ENCODE measurements at regions not wholly inside any gene's neighbourhood (a gene's known extent, or its start where the extent isn't known, plus 50 kb on each side); places are given as distances from the start of the nearest gene placed in this dataset.
"Not testable (repeated sequence)": the region's sequence is repeated elsewhere in the genome, so short reads cannot be mapped to it uniquely, and the experiment has no call there.

DNA sequence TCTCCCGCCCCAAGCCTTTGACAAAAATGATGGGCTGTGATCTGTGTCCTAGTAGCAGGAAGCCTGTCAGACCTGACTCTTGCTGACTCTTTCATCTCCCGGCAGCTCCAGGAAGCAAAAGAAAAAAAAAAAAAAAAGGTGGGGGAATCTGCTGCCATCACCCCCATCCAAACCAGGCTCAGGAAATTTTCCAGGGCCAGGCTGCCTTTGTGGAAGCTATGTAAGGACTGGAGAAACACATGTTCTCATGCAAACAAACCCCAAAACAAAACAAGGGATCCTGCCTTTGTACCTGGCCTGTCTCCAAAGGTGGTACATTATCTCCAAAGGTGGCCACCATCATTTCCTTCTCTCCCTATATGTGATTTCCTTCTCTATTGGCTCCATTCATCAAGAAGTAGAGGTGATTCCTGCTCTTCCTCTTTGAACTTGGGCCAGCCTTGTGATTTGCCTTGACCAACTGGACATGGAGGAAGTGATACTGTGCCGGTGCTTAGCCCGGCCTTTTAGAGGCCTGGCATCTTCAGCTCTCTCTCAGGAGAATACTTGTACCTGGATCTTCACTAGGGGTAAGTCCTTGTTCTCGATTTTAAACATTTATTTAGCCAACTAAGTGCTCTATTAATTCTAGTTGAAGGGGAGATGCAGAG, 192.2 kb upstream of the SVIL start:
- H3K36me3 ChIP-seq (ENCODE audit: insufficient read depth, low read length), result no peaks in the 10 kb centered on the region
- no peaks in the 10 kb centered on the region for H3K9me3 ChIP-seq (ENCODE audit: control insufficient read depth, insufficient read depth, low read length)
- no peaks in the 10 kb centered on the region for H3K4me1 ChIP-seq (ENCODE audit: insufficient read depth, low read length)
- H3K9ac ChIP-seq (ENCODE audit: low read depth, low read length), result no peak overlapping the region

DNA sequence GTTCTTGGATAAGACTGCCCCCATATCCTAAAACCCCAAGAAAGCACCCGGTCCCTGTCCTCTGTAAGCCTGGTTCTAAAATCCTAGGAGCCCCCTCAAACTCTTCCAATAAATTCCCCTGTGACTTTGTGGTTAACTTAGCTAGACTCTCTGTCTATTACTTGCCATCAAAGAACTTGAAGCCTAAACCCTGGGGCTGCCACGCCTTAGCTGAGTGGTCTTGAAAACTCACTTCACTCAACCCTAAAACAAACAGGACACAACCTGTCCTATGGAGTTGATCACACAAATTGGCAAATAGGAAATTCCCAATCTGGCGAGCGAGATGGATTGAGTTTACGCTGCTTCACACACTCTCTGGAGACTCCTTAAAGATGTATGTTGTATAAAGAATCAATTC, 191.4 kb upstream of the SVIL start:
- Histone ChIP-seq H3K9ac (ENCODE audit: low read depth, low read length) (no peak overlapping the region), H3K36me3 (ENCODE audit: insufficient read depth, low read length) (no peaks in the 10 kb centered on the region), H3K4me1 (ENCODE audit: insufficient read depth, low read length) (peaks cover 2% of the 10 kb centered on the region; the same call in 1 of the 2 replicates), H3K9me3 (ENCODE audit: control insufficient read depth, insufficient read depth, low read length) (no peaks in the 10 kb centered on the region)

DNA sequence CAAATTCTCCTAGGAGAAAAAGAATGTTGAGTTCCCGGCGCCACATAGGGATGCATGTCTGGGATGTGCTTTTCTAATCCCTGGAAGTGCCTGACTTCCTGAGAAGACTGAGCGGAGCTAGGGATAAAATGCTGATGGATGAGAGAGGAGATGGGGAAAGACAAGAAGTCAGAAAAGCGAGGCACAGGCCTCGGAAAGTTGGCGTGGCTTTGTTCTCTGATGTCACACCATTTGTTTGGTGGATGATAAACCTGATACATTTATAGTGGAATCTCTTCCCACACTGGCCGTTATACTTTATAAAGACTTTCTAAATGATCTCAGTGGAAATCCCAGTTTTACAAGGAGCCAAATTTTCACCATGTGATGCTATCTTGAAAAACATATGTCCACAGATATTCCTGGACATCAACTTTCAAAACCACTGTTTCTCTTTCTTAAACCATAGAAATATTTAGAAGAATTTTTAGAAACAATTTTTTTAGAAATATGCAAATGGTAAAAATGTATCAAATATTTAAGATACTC, 188.8 kb upstream of the SVIL start:
- Histone ChIP-seq H3K9ac (ENCODE audit: low read depth, low read length) (no peak overlapping the region), H3K36me3 (ENCODE audit: insufficient read depth, low read length) (no peaks in the 10 kb centered on the region; the same call in 1 of the 2 replicates), H3K4me1 (ENCODE audit: insufficient read depth, low read length) (peaks cover 4% of the 10 kb centered on the region; the same call in 1 of the 2 replicates), H3K9me3 (ENCODE audit: control insufficient read depth, insufficient read depth, low read length) (no peaks in the 10 kb centered on the region)

DNA sequence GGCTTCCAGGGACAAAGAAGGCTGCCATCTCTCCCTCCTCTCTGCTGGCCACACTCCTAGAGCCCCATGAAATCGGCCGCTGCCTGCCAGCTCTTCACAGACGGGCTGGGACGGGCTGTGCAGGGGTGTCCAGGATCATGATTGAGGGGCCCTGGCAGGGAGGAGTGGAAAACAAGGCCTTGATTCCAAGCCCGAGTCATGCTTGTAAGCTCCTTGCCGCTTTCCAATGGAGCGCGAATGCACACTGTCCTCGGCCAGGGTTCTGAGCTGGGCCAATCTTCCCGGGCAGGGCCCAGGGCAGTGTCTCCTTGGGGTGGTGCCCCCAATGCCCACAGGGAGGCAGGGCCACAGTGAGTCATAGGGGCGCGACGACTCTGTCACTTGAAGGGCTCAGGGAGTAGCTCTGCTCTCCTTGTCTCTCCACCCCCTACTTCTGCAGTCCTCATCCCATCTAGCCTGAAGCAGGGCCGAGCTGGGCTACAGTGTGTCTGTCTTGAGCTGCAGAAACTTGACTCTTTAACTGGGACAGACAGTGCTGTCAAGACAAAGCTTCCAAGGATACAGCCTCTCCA, 186.2 kb upstream of the SVIL start:
- Histone ChIP-seq H3K9me3 (ENCODE audit: control insufficient read depth, insufficient read depth, low read length) (no peaks in the 10 kb centered on the region), H3K9ac (ENCODE audit: low read depth, low read length) (no peak overlapping the region), H3K4me1 (ENCODE audit: insufficient read depth, low read length) (peaks cover 4% of the 10 kb centered on the region; the same call in 1 of the 2 replicates)

DNA sequence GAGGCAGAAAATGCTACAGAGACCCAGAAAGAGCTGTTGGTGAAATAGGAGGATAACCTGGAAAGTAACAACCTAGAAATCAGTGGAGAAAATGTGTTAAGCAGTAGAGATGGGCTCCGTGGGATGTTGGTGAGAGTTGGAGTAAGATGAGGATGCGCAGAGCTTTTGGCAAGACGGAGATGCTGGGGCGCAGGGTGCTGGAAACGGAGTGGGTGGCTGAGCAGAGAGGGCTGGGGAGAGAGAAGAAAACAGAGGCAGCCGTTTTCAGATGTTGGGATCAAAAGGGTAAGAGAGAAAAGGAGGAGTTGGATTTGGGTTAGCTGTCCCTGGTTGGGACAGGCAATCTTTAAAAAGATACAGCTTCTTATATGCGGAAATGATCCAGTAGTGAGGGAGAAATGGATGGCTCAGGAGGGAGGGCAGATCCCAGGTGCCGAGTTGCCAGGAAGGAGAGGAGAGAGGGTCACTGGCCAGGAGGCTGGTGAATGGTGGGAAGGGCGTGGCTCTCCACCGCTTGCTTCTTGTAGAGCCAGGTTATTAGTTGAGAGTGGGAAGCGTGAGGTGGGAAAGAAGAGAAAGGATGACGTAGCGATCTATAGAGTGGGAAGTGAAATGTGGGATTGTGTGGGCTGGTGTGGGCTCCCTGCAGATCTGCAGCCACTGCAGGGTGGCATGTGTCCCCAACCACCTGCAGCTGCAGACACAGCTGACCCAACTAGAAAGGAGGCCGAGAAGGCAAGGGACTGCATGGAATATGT, 182.2 kb upstream of the SVIL start:
- no peak overlapping the region for H3K9ac ChIP-seq (ENCODE audit: low read depth, low read length)
- H3K9me3 ChIP-seq (ENCODE audit: control insufficient read depth, insufficient read depth, low read length), result no peaks in the 10 kb centered on the region
- H3K36me3 ChIP-seq (ENCODE audit: insufficient read depth, low read length), result no peaks in the 10 kb centered on the region; the same call in 1 of the 2 replicates
- peaks cover 4% of the 10 kb centered on the region; the same call in 1 of the 2 replicates for H3K4me1 ChIP-seq (ENCODE audit: insufficient read depth, low read length)

More for the DNA sequence above, 186.2 kb upstream of the SVIL start:
- H3K36me3 ChIP-seq (ENCODE audit: insufficient read depth, low read length), result no peaks in the 10 kb centered on the region; the same call in 1 of the 2 replicates

DNA sequence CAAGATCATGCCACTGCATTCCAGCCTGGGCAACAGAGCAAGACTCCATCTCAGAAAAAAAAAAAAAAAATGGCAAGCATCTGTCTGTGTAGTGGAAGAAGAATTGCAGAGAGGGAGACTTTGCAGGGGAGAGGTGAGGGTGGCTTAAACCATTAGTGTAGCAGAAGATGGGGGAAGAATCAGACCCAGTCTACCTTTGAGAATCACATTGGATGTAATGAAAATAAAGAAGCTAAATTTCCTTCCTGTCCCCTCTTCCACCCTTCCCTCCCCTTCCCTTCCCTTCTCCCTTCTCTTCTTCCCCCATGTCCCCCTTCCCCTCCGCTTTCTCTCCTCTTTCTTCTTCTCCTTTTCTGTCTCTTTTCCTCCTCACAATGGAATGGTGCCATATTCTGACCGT, 180.8 kb upstream of the SVIL start:
- H3K9me3 ChIP-seq (ENCODE audit: control insufficient read depth, insufficient read depth, low read length), result no peaks in the 10 kb centered on the region
- H3K36me3 ChIP-seq (ENCODE audit: insufficient read depth, low read length), result no peaks in the 10 kb centered on the region; the same call in 1 of the 2 replicates
- no peaks in the 10 kb centered on the region for H3K4me1 ChIP-seq (ENCODE audit: insufficient read depth, low read length)
- no peak overlapping the region for H3K9ac ChIP-seq (ENCODE audit: low read depth, low read length)

DNA sequence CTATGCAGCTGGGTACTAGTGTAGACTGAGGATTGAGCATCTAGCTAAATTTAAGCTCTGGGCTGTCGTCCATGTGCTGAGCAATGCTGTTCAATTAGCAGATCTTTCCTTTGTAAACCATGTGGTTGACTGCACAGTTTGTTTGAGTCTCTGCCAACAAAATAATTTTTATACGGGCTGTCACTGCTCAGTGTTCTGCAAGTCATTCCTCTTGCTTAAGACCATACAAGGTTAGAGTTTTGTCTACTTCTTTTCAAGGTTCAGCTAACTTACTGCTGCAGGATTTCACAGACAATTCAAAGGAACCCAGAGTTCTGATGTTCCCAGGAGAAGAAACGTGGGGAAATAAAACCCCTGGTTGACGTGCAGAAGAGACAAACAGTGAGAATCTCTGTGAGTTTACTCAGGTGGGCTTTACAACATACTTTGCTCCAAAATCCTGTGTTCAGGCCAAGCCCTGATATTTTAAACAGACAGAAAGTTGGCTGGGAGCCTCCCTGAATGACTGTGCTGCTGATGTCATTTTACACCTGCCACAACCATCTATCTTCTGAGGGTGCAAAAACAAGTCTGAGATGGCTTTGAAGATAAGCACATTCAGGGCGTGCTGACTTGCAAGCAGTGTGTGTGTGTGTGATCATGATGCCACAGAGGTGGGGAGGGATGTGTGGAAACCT, 177.1 kb upstream of the SVIL start:
- Histone ChIP-seq H3K4me1 (ENCODE audit: insufficient read depth, low read length) (no peaks in the 10 kb centered on the region), H3K9ac (ENCODE audit: low read depth, low read length) (no peak overlapping the region), H3K9me3 (ENCODE audit: control insufficient read depth, insufficient read depth, low read length) (no peaks in the 10 kb centered on the region), H3K36me3 (ENCODE audit: insufficient read depth, low read length) (no peaks in the 10 kb centered on the region)

DNA sequence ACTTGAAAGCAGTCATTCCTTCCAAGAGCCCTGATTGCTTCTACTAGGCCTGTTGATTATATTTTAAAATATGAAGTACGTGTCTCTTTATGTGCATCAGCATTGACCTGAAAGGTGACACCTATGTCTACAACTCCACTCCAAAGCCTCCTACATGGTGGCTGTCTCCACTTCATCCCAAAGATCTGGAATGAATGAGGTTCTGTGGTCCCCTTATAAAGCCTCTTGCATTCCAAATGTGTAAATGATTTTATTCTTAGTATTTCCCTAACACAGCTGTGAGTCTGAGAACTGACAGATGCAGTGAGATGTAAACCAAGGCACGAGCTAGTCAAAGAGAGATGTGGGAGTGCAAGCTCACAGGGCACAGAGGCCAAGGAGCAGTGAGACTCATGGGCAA, 176.0 kb upstream of the SVIL start:
- no peaks in the 10 kb centered on the region for H3K36me3 ChIP-seq (ENCODE audit: insufficient read depth, low read length)
- H3K9me3 ChIP-seq (ENCODE audit: control insufficient read depth, insufficient read depth, low read length), result no peaks in the 10 kb centered on the region
- no peaks in the 10 kb centered on the region for H3K4me1 ChIP-seq (ENCODE audit: insufficient read depth, low read length)
- no peak overlapping the region for H3K9ac ChIP-seq (ENCODE audit: low read depth, low read length)

DNA sequence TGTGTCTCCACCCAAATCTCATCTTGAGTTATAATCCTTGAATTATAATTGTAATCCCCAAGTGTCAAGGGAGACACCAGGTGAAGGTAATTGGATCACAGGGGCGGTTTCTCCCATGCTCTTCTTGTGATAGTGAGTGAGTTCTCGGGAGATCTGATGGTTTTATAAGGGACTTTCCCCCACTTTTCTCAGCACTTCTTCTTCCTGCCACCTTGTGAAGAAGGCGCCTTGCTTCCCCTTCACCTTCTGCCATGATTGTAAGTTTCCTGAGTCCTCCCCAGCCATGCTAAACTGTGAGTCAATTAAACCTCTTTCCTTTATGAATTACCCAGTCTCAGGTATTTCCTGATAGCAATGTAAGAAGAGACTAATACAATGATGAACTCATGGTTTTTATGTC, 175.5 kb upstream of the SVIL start:
- not testable (repeated sequence) for H3K9me3 ChIP-seq (ENCODE audit: control insufficient read depth, insufficient read depth, low read length); H3K9ac ChIP-seq (ENCODE audit: low read depth, low read length); H3K4me1 ChIP-seq (ENCODE audit: insufficient read depth, low read length); H3K36me3 ChIP-seq (ENCODE audit: insufficient read depth, low read length)

DNA sequence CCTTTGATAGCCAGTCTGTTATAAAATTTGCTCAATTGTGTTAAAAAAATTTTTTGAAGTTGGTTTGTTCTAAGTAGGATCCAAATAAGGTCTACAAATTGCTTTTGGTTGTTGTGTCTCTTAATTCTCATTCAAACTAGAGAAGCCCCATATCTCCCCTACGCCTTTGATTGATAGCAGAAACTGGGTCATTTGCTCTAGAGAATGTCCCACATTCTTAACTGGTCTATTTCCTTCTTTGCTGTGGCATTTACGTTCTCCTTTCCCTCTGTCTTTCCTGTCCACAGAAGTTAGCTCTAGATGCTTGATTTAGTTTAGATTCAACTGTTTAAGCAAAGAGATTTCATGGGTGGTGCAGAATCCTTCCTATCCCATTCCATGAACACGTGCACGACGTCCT, 174.6 kb upstream of the SVIL start:
- Histone ChIP-seq H3K9me3 (ENCODE audit: control insufficient read depth, insufficient read depth, low read length) (no peaks in the 10 kb centered on the region), H3K36me3 (ENCODE audit: insufficient read depth, low read length) (no peaks in the 10 kb centered on the region), H3K9ac (ENCODE audit: low read depth, low read length) (no peak overlapping the region), H3K4me1 (ENCODE audit: insufficient read depth, low read length) (no peaks in the 10 kb centered on the region)

DNA sequence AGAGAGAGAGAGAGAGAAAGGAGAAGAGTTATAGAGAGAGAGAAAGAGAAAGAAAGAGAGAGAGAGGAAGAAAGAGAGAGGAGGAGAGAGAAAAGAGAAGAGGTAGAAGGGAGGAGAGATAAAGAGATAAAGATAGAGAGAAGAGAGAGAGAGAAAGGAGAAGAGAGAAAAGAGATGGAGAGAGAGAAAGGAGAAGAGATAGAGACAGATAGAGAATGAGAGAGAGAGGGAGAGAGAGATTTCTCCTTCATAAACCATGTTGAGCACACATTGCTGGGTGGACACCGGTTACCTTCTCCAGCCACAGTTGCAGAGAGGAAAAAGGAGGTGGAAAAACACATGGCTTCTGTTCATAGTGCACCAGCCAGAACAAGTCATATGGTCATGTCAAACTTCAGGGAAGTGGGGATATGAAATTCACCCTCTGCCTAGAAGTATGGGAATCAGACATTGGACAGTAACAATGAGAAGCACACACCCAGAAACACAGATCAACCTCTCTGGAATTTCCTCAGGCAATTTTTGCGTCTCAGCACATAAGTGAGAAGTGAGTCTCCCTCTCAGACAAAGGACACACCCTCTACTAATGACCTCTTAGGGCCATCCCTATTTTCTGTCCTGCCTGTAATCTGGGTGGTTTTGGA, 172.5 kb upstream of the SVIL start:
- Histone ChIP-seq H3K9ac (ENCODE audit: low read depth, low read length) (no peak overlapping the region), H3K4me1 (ENCODE audit: insufficient read depth, low read length) (no peaks in the 10 kb centered on the region)

DNA sequence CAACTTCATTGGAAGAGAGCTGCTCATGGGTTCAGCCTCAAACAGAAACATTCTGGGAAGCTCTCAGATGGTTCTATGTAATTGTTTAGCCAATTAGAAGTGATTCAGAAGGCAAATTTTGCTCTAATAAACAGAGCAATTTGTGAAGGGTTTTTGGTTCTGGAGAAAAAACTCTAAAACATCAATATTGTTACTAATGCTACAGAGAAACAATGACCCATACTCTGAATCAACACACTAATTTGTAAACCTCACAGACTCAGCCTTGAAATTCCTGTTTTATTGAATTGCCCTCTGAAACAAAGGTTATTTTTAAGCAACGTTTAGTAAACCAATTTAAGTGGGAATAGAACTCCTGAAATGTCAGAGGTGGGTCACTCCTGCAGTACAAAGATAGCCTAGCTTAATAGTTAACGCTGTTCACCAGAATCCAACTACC, 171.6 kb upstream of the SVIL start:
- no peak overlapping the region for H3K9ac ChIP-seq (ENCODE audit: low read depth, low read length)
- no peaks in the 10 kb centered on the region for H3K4me1 ChIP-seq (ENCODE audit: insufficient read depth, low read length)

More for the DNA sequence above, 172.5 kb upstream of the SVIL start:
- Histone ChIP-seq H3K36me3 (ENCODE audit: insufficient read depth, low read length) (no peaks in the 10 kb centered on the region), H3K9me3 (ENCODE audit: control insufficient read depth, insufficient read depth, low read length) (no peaks in the 10 kb centered on the region)

DNA sequence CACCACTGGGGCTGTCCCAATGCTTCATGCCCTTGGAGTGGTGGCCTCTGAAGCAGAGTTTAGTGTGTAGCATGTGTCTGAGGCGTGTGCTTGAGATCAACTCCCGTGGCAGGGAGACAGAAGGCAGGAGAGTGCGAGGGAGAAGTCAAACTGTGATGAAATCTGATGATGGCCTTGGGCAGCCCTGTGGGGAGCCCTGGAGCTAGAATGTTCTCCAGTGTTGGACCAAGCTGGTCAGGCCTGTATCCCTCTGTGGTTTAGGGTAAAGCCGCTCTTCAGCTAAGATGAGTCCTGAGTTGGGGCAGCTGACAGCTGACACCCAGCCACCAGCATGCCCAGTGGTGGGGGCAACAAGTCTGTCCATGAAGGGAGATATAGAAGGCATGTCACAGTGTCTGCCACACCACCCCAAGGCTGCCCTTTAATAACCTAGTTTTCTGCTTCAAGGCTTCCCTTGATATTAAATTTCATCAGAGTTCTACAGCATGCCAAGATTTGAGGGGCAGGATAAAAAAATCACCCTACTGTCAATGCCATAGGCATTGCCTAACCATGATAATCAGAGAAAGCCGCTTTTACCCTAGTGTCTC, 170.5 kb upstream of the SVIL start:
- Histone ChIP-seq H3K9ac (ENCODE audit: low read depth, low read length) (no peak overlapping the region), H3K9me3 (ENCODE audit: control insufficient read depth, insufficient read depth, low read length) (no peaks in the 10 kb centered on the region), H3K4me1 (ENCODE audit: insufficient read depth, low read length) (no peaks in the 10 kb centered on the region), H3K36me3 (ENCODE audit: insufficient read depth, low read length) (no peaks in the 10 kb centered on the region)

More for the DNA sequence above, 171.6 kb upstream of the SVIL start:
- H3K9me3 ChIP-seq (ENCODE audit: control insufficient read depth, insufficient read depth, low read length), result no peaks in the 10 kb centered on the region
- no peaks in the 10 kb centered on the region for H3K36me3 ChIP-seq (ENCODE audit: insufficient read depth, low read length)
